GM12878 (cell line): ENCODE measurements at regions not wholly inside any gene's neighbourhood (a gene's known extent, or its start where the extent isn't known, plus 50 kb on each side); places are given as distances from the start of the nearest gene placed in this dataset.

Source experiments
- ATAC-seq: fragments of 200-7000 bp; cut with Tn5 transposase; 3 replicates; pipeline ENCODE4 v1.9.1; 2020; ENCODE audit warnings: mild to moderate bottlenecking, moderate library complexity
- BruUV-seq: library from RNA; stranded (reverse); fragments of 400-500 nt; replicated peaks from 2 replicates; lab custom pipeline; 2021; lab: Mats Ljungman, UMichigan
- CTCF ChIA-PET: fragments of 300-600 bp; sonication (Branson Sonifier 250); formaldehyde crosslinking; extraction: SDS; loops from one replicate; lab custom pipeline; 2021; ENCODE audit warnings: inconsistent platforms; lab: Yijun Ruan, JAX
- POLR2A ChIA-PET: fragments of 350-600 bp; formaldehyde crosslinking; extraction: SDS; loops from one replicate; lab custom pipeline; 2021; ENCODE audit warnings: inconsistent platforms; lab: Charles Lee
- RAD21 ChIA-PET: fragments of 300-600 bp; sonication (Branson Sonifier 250); formaldehyde crosslinking; loops from one replicate; lab custom pipeline; 2023; ENCODE audit warnings: antibody characterized with exemption; ENCODE audit not compliant: unreplicated experiment; lab: Charles Lee
- SMC1A ChIA-PET: fragments of 300-600 bp; sonication (Branson Sonifier 250); formaldehyde crosslinking; loops from one replicate; lab custom pipeline; 2023; ENCODE audit not compliant: unreplicated experiment, uncharacterized antibody; lab: Charles Lee
- DNase-seq: peaks from one replicate; pipeline ENCODE4 v3.0.0-alpha.2; 2011; ENCODE audit warnings: low read depth, low spot score
- FAIRE-seq: peaks from 3 replicates; lab custom pipeline; 2011; peaks lifted over from hg19 to GRCh38; lab: Jason Lieb, UNC
- H2AFZ ChIP-seq: 2 replicates; pipeline ENCODE4 v1.6.0; 2011; ENCODE audit warnings: low read depth, low read length, control low read depth; ENCODE audit not compliant: control insufficient read depth
- H3K27ac ChIP-seq: 2 replicates; pipeline ENCODE4 v1.5.1; 2011; ENCODE audit warnings: control low read depth; ENCODE audit not compliant: control insufficient read depth, insufficient read depth
- H3K27me3 ChIP-seq, 2 experiments: replicated peaks in 1 of 2; 2 replicates each; pipeline versions ENCODE4 v1.6.0 to v1.6.1; 2011; ENCODE audit warnings: low read length in 1 of 2; ENCODE audit not compliant: control insufficient read depth in 2 of 2, insufficient read depth in 2 of 2
- H3K36me3 ChIP-seq, 2 experiments: 2 replicates each; pipeline ENCODE4 v1.5.1; 2011; ENCODE audit warnings: low read length in 1 of 2; ENCODE audit not compliant: control insufficient read depth in 2 of 2, insufficient read depth in 2 of 2
- H3K4me1 ChIP-seq: 2 replicates; pipeline ENCODE4 v1.6.1; 2011; ENCODE audit warnings: mild to moderate bottlenecking, low read length, moderate library complexity, mixed read lengths; ENCODE audit not compliant: control insufficient read depth, insufficient read depth
- H3K4me2 ChIP-seq: 2 replicates; pipeline ENCODE4 v1.6.0; 2011; ENCODE audit warnings: control low read depth; ENCODE audit not compliant: control insufficient read depth, insufficient read depth
- H3K4me3 ChIP-seq: fragments of 200-600 bp; sonication (generic); 2 replicates; pipeline ENCODE4 v1.5.1; 2016
- H3K79me2 ChIP-seq: 2 replicates; pipeline ENCODE4 v1.6.0; 2011; ENCODE audit warnings: low read length; ENCODE audit not compliant: control insufficient read depth, insufficient read depth
- H3K9ac ChIP-seq: 2 replicates; pipeline ENCODE4 v1.8.0; 2011; ENCODE audit warnings: low read length, control low read depth, mixed read lengths; ENCODE audit not compliant: control insufficient read depth, insufficient read depth
- H3K9me3 ChIP-seq: replicated peaks from 3 replicates; pipeline ENCODE4 v1.5.1; 2011; ENCODE audit warnings: mild to moderate bottlenecking, low read length; ENCODE audit not compliant: control insufficient read depth, insufficient read depth
- H4K20me1 ChIP-seq: 2 replicates; pipeline ENCODE4 v1.6.0; 2011; ENCODE audit not compliant: control insufficient read depth, insufficient read depth
- EP300 ChIP-seq, 2 experiments: fragments of 150-350 bp in 1 of 2; IDR thresholded peaks; 2 replicates each; pipeline ENCODE4 v1.6.1; 2011 to 2012; ENCODE audit warnings: low read depth in 2 of 2, low read length in 2 of 2, borderline replicate concordance in 1 of 2, improper control_type of control experiment in 1 of 2, inconsistent platforms in 1 of 2; ENCODE audit not compliant: control insufficient read depth in 1 of 2
- IKZF1 ChIP-seq: fragments of 450-650 bp; conservative IDR thresholded peaks from 2 replicates; pipeline ENCODE4 v1.6.1; 2017; ENCODE audit warnings: antibody characterized with exemption, mild to moderate bottlenecking
- MEF2B ChIP-seq: fragments of 450-650 bp; IDR thresholded peaks from 2 replicates; pipeline ENCODE4 v1.6.1; 2018; ENCODE audit warnings: mild to moderate bottlenecking, moderate library complexity; ENCODE audit not compliant: partially characterized antibody, poor library complexity, severe bottlenecking
- NR2F1 ChIP-seq: fragments of 450-650 bp; conservative IDR thresholded peaks from 2 replicates; pipeline ENCODE4 v1.6.1; 2017; ENCODE audit warnings: mild to moderate bottlenecking
- NRF1 ChIP-seq: conservative IDR thresholded peaks from 2 replicates; pipeline ENCODE4 v1.6.1; 2011; ENCODE audit warnings: mild to moderate bottlenecking, low read depth, low read length, improper control_type of control experiment
- SIN3A ChIP-seq: IDR thresholded peaks from 2 replicates; pipeline ENCODE4 v1.6.1; 2012; ENCODE audit warnings: low read depth, low read length, improper control_type of control experiment
- SRF ChIP-seq, 2 experiments: IDR thresholded peaks; 2 replicates each; pipeline ENCODE4 v1.6.1; 2011; ENCODE audit warnings: low read depth in 2 of 2, low read length in 2 of 2, mild to moderate bottlenecking in 1 of 2, moderate library complexity in 1 of 2
- SUZ12 ChIP-seq: fragments of 200-600 bp; sonication (generic); IDR thresholded peaks from one replicate; pipeline ENCODE4 v1.6.1; 2018; ENCODE audit warnings: antibody characterized with exemption, mild to moderate bottlenecking; ENCODE audit not compliant: unreplicated experiment
- TAF1 ChIP-seq: IDR thresholded peaks from 2 replicates; pipeline ENCODE4 v1.6.1; 2011; ENCODE audit warnings: mild to moderate bottlenecking, low read depth, low read length, borderline replicate concordance
- ZNF622 ChIP-seq: fragments of 450-650 bp; IDR thresholded peaks from 2 replicates; pipeline ENCODE4 v1.6.1; 2017; ENCODE audit warnings: mild to moderate bottlenecking, inconsistent platforms
- WGBS: methylation state at CpG from one replicate; pipeline ENCODE4 v1.1.6; 2016; ENCODE audit warnings: low lambda C conversion rate; ENCODE audit not compliant: insufficient replicate concordance, insufficient coverage; ENCODE audit errors: missing lambda C conversion rate; 5-methylcytosine and 5-hydroxymethylcytosine counted together
- in situ Hi-C: fragments of 300-500 bp; cut with MboI; formaldehyde crosslinking; loops from 9 replicates; pipeline ENCODE4 v1.14.3; 2018; ENCODE audit warnings: mixed read lengths
- intact Hi-C: fragments of 100-400 bp; cut with micrococcal nuclease; formaldehyde crosslinking; loops from one replicate; pipeline ENCODE4 v1.14.2; 2022; ENCODE audit not compliant: unreplicated experiment
- TF ChIP-seq, protein P1 (sequence below): fragments of 450-650 bp; IDR thresholded peaks from 2 replicates; pipeline ENCODE4 v1.6.1; 2017; ENCODE audit warnings: mild to moderate bottlenecking
- TF ChIP-seq, protein P2 (sequence below): IDR thresholded peaks from 2 replicates; pipeline ENCODE4 v1.6.1; 2012; ENCODE audit warnings: improper control_type of control experiment, low read depth, low read length; ENCODE audit not compliant: insufficient replicate concordance
- TF ChIP-seq, protein P3 (sequence below): IDR thresholded peaks from 2 replicates; pipeline ENCODE4 v1.6.1; 2012; ENCODE audit warnings: low read depth, low read length, improper control_type of control experiment

DNA sequence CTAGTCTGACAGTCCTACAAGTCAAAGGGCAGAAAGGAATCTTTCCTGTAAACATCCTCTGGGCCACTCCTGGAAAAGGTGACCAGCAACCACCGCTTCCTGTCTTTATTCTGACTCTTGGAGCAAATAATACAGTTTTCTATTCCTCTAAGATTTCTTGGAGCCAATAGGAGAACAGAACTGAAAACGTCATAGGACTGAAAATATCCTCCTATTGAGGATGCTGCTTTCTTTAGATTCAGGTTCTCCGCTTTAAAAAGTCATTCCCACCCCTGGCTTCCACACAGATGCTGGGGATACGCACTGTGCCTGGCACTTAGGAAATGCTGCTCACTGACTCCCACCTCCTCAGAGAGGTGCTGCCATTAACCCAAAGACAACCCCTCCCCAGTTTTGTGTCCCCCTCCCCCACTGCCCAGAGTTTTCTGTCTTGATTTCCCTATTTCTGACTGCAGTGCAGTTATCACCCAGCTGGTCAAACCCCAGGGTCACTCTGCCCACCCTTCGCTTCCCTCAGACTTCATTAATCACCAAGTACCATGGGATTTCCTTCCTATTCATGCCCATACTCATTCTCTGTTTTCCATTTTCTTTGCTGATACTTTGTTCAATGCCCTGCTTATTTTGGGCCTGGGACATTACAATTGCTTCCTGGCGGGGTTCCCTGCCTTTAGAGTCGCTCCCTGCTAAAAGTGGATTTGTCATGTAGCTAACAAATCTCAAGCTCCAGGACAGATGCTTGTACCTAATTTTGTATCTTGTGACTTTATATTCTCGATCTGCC is 82.1 kb upstream of the ARHGAP29 start (continued):
- TF ChIP-seq, protein P1, sequence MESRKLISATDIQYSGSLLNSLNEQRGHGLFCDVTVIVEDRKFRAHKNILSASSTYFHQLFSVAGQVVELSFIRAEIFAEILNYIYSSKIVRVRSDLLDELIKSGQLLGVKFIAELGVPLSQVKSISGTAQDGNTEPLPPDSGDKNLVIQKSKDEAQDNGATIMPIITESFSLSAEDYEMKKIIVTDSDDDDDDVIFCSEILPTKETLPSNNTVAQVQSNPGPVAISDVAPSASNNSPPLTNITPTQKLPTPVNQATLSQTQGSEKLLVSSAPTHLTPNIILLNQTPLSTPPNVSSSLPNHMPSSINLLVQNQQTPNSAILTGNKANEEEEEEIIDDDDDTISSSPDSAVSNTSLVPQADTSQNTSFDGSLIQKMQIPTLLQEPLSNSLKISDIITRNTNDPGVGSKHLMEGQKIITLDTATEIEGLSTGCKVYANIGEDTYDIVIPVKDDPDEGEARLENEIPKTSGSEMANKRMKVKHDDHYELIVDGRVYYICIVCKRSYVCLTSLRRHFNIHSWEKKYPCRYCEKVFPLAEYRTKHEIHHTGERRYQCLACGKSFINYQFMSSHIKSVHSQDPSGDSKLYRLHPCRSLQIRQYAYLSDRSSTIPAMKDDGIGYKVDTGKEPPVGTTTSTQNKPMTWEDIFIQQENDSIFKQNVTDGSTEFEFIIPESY: no peak
- TF ChIP-seq ZNF622: no peak
- no peak for TF ChIP-seq IKZF1
- no peak for TF ChIP-seq EP300 (IDR thresholded peaks at IDR 0.05; ENCODE audit: borderline replicate concordance in 1 of 2, control insufficient read depth in 1 of 2, low read depth in 2 of 2, low read length in 2 of 2)

DNA sequence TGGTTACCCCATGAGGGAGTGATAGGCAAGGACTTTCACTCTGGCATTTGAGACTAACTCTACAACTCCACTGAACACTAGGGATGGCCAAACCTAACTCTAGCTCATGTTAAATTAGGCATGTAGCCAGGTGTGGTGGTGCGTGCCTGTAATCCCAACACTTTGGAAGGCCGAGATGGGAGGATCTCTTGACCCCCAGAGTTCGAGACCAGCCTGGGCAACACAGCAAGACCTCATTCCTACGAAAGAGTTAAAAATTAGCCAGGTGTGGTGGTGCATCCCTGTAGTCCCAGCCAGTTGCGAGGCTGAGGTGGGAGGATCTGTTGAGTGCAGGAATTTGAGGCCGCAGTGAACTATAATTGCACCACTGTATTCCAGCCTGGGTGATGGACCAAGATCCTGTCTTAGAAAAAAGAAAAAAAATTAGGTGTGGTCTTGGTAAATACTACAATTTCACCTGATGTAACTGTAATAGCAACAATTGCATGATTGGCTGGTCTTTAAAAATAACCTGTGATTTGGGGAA is 81.2 kb upstream of the ARHGAP29 start:
- intact Hi-C loops: no loop called here
- Histone ChIP-seq H3K27me3 (peaks cover 2 to 4% of the 10 kb centered on the region in 2 experiments; a peak in 2 of 4 replicates), H3K79me2 (no peaks in the 10 kb centered on the region), H2AFZ (no peak overlapping the region), H3K4me1 (no peaks in the 10 kb centered on the region), H3K36me3 (no peaks in the 10 kb centered on the region), H3K4me2 (no peak overlapping the region), H3K9me3 (no peaks in the 10 kb centered on the region), H3K27ac (no peak overlapping the region), H3K4me3 (no peak overlapping the region), H3K9ac (no peak overlapping the region), H4K20me1 (no peaks in the 10 kb centered on the region)
- DNase-seq (no peak), FAIRE-seq (no peak), ATAC-seq (no peak)
- SMC1A ChIA-PET: interaction anchor here (1.1 kb wide), 1 partner anchor 12 kb away, joined by 6 read pairs; no protein-coding TSS in a partner anchor
- RAD21 ChIA-PET: no interaction called here
- CTCF ChIA-PET: interaction anchor here (0.8 to 1.3 kb wide), 4 partner anchors 21 to 722 kb away, joined by 3 read pairs; no protein-coding TSS in a partner anchor
- in situ Hi-C loops: no loop called here
- POLR2A ChIA-PET: no interaction called here
- 45% methylated on average over 6 of the region's 6 CpGs for WGBS
- BruUV-seq: no TSS peak
- TF ChIP-seq, protein P2, sequence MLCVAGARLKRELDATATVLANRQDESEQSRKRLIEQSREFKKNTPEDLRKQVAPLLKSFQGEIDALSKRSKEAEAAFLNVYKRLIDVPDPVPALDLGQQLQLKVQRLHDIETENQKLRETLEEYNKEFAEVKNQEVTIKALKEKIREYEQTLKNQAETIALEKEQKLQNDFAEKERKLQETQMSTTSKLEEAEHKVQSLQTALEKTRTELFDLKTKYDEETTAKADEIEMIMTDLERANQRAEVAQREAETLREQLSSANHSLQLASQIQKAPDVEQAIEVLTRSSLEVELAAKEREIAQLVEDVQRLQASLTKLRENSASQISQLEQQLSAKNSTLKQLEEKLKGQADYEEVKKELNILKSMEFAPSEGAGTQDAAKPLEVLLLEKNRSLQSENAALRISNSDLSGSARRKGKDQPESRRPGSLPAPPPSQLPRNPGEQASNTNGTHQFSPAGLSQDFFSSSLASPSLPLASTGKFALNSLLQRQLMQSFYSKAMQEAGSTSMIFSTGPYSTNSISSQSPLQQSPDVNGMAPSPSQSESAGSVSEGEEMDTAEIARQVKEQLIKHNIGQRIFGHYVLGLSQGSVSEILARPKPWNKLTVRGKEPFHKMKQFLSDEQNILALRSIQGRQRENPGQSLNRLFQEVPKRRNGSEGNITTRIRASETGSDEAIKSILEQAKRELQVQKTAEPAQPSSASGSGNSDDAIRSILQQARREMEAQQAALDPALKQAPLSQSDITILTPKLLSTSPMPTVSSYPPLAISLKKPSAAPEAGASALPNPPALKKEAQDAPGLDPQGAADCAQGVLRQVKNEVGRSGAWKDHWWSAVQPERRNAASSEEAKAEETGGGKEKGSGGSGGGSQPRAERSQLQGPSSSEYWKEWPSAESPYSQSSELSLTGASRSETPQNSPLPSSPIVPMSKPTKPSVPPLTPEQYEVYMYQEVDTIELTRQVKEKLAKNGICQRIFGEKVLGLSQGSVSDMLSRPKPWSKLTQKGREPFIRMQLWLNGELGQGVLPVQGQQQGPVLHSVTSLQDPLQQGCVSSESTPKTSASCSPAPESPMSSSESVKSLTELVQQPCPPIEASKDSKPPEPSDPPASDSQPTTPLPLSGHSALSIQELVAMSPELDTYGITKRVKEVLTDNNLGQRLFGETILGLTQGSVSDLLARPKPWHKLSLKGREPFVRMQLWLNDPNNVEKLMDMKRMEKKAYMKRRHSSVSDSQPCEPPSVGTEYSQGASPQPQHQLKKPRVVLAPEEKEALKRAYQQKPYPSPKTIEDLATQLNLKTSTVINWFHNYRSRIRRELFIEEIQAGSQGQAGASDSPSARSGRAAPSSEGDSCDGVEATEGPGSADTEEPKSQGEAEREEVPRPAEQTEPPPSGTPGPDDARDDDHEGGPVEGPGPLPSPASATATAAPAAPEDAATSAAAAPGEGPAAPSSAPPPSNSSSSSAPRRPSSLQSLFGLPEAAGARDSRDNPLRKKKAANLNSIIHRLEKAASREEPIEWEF: no peak
- TF ChIP-seq MEF2B (no peak), NR2F1 (no peak), SIN3A (no peak), TAF1 (no peak), NRF1 (no peak), SUZ12 (no peak), SRF (IDR thresholded peaks at IDR 0.05; ENCODE audit: low read depth in 2 of 2, low read length in 2 of 2) (no peak)
- TF ChIP-seq, protein P3, sequence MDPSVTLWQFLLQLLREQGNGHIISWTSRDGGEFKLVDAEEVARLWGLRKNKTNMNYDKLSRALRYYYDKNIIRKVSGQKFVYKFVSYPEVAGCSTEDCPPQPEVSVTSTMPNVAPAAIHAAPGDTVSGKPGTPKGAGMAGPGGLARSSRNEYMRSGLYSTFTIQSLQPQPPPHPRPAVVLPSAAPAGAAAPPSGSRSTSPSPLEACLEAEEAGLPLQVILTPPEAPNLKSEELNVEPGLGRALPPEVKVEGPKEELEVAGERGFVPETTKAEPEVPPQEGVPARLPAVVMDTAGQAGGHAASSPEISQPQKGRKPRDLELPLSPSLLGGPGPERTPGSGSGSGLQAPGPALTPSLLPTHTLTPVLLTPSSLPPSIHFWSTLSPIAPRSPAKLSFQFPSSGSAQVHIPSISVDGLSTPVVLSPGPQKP: no peak
